ENCODE measurements at regions not wholly inside any gene's neighbourhood (a gene's known extent, or its start where the extent isn't known, plus 50 kb on each side); places are given as distances from the start of the nearest gene placed in this dataset.

GRCh38 chr13:33426131-33426530, 140.6 kb upstream of the STARD13 start:
- DNase-seq (ENCODE audit: low read depth) = no peak
- TF ChIP-seq CTCF (IDR thresholded peaks at IDR 0.05; ENCODE audit: control insufficient read depth, insufficient read depth, low read depth, low read length, missing control alignments) = no peak
- no peak overlapping the region for H3K4me3 ChIP-seq (ENCODE audit: control insufficient read depth, low read depth, low read length)

GRCh38 chr13:33433316-33433715, 147.8 kb upstream of the STARD13 start:
- H3K4me3 ChIP-seq (ENCODE audit: control insufficient read depth, low read depth, low read length) = no peak overlapping the region
- DNase-seq (ENCODE audit: low read depth) = no peak
- TF ChIP-seq CTCF (IDR thresholded peaks at IDR 0.05; ENCODE audit: control insufficient read depth, insufficient read depth, low read depth, low read length, missing control alignments) = no peak

GRCh38 chr13:33434676-33435075, 149.1 kb upstream of the STARD13 start:
- no peak overlapping the region for H3K4me3 ChIP-seq (ENCODE audit: control insufficient read depth, low read depth, low read length)
- DNase-seq (ENCODE audit: low read depth) = no peak
- TF ChIP-seq CTCF (IDR thresholded peaks at IDR 0.05; ENCODE audit: control insufficient read depth, insufficient read depth, low read depth, low read length, missing control alignments) = no peak

- TF ChIP-seq CTCF (IDR thresholded peaks at IDR 0.05; ENCODE audit: control insufficient read depth, insufficient read depth, low read depth, low read length, missing control alignments) = no peak
- no peak for DNase-seq (ENCODE audit: low read depth)
- no peak overlapping the region for H3K4me3 ChIP-seq (ENCODE audit: control insufficient read depth, low read depth, low read length)
These were observed 149.7 kb upstream of the STARD13 start for GRCh38 chr13:33435207-33435606.

- TF ChIP-seq CTCF (IDR thresholded peaks at IDR 0.05; ENCODE audit: control insufficient read depth, insufficient read depth, low read depth, low read length, missing control alignments) = no peak
- H3K4me3 ChIP-seq (ENCODE audit: control insufficient read depth, low read depth, low read length) = no peak overlapping the region
- no peak for DNase-seq (ENCODE audit: low read depth)
These were observed 153.4 kb upstream of the STARD13 start for GRCh38 chr13:33438918-33439317.

GRCh38 chr13:33441015-33441414, 155.5 kb upstream of the STARD13 start:
- peak; percentile 34 for TF ChIP-seq CTCF (IDR thresholded peaks at IDR 0.05; ENCODE audit: control insufficient read depth, insufficient read depth, low read depth, low read length, missing control alignments)
- DNase-seq (ENCODE audit: low read depth) = no peak
- no peak overlapping the region for H3K4me3 ChIP-seq (ENCODE audit: control insufficient read depth, low read depth, low read length)

- no peak for TF ChIP-seq CTCF (IDR thresholded peaks at IDR 0.05; ENCODE audit: control insufficient read depth, insufficient read depth, low read depth, low read length, missing control alignments)
- H3K4me3 ChIP-seq (ENCODE audit: control insufficient read depth, low read depth, low read length) = no peak overlapping the region
- DNase-seq (ENCODE audit: low read depth) = no peak
These were observed 159.5 kb upstream of the STARD13 start for GRCh38 chr13:33445024-33445423.
